TTC549 (cell line): ENCODE measurements at regions not wholly inside any gene's neighbourhood (a gene's known extent, or its start where the extent isn't known, plus 50 kb on each side); places are given as distances from the start of the nearest gene placed in this dataset.

Experiments used
- FAIRE-seq: peaks from 2 replicates; lab custom pipeline; 2012; peaks lifted over from hg19 to GRCh38; lab: Jason Lieb, UNC

DNA sequence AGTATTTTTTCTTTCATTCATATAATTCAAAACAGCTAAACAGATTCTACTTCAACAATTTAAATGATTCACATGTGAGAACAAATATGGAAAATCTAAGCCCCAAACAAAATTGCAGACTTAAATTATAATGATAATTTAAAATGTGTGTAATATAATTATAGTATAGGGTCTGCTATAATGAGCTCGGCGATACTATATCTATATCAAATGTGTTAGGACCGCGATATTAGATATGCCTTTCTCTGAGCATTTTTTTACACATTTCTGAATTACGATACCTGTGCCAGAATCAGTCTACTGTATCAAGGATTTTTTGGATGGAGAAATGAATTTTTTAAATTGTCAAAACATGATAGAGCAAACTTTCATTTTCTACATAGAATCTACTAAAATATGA lies 808.8 kb upstream of the POU3F3 start:
- no peak for FAIRE-seq

DNA sequence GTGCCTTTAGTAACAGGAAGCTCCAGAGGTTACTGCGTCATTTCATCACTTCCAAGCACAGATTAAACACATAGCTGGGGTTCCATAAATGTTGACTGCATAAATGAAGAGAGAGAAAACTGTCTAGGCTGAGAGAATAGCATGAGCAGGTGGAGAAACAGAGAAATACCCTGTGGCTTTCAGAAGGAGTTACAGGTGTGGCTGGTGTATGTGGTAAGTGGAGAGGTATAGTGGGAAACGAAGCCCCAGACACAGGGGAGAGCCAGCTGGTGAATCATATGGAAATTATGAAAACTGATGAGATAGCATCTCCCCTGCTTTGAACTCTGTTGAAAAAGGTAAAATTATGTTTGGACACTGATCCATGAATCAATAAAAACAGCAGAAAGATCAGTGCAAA lies 807.4 kb upstream of the POU3F3 start:
- no peak for FAIRE-seq

DNA sequence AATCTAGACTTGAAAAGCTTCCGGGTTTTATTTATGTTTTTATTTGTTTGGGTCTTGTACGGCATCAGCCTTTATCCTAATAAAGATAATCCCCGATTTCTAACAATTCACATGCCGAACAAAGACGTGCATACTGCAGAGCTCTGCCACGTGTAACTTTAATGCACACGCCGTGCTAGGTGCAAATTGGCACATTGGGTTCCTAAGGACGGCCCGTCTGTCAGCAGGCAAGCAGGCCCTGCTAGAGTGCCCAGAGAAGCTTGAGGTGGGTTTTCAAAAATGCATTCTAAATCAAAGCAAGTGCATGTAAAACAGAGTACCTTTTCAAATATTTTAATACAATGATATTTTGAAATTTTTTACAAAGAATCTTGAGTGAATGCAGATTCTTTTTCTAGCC lies 806.4 kb upstream of the POU3F3 start:
- no peak for FAIRE-seq

DNA sequence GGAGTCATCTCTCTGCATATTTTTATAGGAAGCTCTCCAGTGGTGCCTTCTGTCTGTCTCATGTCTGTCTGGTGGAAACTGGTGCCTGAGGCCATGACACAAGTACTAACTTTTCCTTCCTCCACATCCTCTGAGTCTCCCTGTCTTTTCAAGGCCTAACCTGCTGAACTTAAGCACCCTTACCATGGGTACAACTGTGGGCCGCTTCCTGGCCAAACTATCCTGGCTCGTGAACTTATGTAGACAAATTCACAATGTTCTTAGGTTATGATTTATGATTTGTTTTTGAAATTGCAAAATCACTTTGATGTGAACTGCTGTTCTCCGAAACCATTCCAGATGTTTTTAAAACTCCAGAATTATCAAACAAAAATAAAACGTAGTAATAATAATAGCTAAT lies 804.5 kb upstream of the POU3F3 start:
- no peak for FAIRE-seq

DNA sequence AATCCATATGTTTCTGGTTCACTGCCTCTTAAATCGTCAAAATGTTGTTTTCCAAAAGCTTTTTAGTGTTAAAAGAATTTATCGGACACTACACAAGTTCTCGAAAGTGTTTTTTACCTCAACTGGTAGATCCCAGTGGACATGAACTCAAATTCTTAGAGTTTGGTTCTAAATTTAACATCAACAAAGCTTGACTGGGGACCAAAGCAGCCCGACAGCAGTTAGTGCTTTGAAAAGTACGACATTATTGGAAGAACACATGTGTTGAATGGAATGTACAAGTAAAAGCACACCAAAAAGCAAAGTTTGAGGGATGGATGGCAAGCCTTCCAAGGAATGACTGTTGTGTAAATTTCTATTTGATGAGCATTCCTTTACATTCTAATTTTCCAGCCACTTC lies 803.9 kb upstream of the POU3F3 start:
- FAIRE-seq, result no peak

DNA sequence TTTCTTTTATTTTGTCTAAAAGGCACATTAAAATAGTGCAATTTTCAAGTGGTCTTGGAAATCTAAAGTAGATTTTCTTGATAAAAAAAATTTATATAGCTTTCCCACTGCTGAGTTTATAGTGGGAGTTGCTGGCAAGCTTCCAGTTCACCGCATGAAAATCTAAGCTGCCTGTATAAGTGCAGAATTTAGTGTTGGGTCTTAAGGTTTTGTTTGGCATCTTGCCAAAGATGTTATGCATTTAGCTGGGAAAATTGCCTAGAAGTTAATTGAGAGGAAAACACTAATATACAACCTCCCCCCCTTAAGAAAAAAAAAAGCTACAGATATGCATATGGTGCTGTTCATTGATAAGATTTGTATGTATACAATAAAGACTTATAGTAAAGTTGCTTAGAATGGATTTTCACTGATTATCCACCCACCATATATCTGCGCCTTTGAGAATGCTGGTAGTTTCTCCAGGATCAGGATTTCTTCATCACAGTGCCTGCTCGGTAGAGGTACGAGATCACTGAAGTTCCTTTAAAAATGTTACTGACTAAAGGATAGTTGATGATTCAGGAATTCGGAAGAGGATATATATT lies 803.2 kb upstream of the POU3F3 start:
- no peak for FAIRE-seq

DNA sequence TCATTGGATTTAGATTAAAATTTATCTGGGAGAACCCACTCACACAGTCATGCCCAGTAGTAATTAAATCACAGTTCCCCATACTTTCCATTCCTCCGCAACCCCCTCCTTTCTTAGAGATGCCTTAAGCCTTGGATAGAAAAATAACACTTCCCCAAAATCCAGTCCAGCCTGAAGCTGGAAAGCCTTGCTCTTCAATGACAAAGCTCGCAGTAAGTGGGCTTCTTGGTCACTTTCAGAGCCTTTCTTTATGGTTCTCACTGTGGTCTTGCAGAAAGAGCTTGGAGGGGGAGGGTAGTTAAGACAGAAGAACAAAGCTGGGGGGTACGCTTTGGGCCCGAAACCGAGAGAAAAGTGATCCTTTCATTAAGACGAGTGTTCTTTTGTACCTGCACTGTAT lies 802.1 kb upstream of the POU3F3 start:
- FAIRE-seq, result no peak

DNA sequence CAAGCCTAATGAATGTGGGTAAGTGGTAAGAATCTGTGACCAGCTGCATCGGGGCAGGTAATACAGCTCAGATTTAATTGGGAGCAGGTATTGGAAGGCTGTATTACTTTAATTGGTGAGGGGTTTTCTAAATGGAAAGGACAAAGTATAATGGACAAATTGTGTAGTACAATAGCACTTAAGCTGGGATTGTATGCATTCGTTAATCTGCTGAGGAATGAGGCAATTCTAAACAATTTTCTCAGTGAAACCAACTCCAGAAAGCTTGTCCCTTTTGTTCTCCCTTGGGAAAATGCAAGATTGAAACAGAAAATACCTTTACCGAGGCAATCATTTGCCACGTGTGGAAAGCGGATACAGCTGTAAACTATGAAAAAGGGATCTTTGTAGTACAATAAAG lies 801.6 kb upstream of the POU3F3 start:
- FAIRE-seq, result no peak

DNA sequence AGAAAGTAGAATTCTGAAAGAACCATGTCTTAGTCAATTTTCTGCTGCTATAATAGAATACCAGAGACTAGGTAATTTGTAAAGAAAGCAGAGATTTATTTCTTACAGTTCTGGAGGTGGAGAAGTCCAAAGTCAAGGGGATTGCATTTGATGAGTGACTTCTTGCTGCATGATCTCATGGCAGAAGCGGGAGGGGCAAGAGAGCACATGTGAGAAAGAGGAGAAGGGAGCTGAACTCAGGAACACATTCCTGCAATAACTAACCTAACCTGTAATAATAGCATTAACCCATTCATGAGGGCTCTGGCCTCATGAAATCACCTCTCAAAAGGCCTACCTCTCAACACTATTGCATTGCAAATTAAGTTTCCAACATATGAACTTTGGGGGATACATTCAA lies 797.5 kb upstream of the POU3F3 start:
- no peak for FAIRE-seq

DNA sequence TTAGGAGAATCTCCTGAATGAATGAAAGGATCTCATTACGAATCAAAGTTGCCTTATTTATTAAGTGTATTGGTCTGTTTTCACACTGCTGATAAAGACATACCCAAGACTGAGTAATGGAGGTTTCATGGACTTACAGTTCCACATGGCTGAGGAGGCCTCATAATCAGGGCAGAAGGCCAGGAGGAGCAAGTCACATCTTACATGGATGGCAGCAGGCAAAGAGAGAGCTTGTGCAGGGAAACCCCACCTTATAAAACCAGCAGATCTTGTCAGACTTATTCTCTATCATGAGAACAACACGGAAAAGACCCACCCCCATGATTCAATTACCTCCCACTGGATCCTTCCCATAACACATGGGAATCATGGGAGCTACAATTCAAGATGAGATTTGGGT lies 785.2 kb upstream of the POU3F3 start:
- no peak for FAIRE-seq

DNA sequence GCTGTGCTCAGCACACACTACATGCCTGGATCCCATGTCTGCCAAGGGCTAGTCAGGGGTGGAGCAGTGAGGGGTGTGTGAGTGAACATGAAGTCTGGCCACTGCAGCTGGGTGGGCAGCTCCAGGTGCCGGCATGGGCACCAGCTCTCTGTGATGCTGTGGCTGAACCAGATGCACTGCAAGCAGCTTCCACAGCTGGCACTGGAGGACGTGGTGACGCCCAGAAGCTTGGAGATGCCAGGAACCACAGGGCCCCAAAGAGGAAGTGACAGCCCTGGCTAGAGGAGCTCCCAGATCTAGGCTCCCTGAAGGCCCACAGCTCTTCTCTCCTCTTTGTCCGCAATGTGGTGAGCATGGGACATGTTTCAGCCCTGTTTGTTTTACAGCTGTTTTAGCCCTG lies 776.3 kb upstream of the POU3F3 start:
- FAIRE-seq, result no peak

DNA sequence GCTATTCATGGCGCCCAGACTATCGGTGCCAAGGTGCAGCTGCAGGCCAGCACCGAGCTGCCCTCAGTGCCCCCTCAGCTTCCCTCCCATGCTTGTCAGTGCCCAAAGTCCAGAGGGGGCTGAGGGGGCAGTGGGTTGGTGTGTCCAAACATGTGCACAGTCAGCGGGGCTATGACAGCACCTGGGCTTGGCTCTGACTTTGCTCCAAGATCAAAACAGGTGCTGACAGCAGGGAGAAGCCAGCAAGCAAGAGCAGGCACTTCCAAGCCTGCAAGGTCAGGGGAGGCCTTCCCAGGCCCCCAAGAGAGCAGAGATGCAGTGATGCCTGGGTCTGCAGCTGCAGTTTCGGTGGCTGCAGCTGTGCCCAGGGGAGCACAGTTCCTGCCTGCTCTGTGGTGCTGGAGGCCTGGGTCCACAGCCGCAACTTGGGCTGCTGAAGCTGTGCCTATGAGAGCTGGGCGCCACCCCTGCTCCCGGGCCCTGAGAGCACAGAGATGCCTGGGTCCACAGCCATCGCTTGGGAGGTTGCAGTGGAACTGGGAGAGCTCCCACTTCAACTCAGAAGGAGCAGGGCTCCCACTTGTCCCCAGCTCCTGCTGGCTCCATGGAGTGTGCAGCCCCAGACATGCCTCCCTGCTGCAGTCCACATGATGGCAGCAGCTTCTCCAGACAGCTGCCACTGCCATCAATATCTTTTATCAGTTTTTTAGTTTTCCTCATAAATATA lies 775.3 kb upstream of the POU3F3 start:
- no peak for FAIRE-seq

DNA sequence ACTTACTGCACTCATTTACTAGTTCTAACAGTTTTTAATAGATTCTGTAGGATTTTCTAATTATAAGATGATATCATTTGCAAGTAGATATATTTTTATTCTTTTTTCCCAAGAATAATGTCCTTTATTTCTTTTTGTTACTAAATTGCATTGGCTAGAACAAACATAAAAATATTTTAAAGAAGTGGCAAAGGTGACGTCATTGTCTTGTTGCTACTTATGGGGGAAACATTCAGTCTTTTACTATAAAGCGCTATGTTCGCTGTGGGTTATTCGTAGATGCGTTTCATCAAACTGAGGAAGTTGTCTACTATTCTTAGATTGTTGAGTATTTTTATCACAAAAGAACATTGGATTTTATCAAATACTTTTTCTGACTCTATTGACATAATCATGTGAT lies 765.2 kb upstream of the POU3F3 start:
- FAIRE-seq, result no peak

DNA sequence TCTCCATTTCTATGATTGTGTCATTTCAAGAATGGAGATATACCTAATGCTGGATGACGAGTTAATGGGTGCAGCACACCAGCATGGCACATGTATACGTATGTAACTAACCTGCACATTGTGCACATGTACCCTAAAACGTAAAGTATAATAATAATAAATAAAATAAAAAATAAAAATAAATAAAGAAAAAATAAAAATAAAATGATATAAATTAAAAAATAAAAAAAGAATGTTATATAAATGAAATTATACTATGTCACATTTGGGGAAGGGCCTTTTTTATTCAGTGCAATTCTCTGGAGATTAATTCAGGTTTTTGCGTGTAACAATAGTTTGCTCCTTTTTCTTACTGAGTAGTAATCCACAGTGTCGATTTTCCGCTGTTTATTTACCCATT lies 763.5 kb upstream of the POU3F3 start:
- no peak for FAIRE-seq

DNA sequence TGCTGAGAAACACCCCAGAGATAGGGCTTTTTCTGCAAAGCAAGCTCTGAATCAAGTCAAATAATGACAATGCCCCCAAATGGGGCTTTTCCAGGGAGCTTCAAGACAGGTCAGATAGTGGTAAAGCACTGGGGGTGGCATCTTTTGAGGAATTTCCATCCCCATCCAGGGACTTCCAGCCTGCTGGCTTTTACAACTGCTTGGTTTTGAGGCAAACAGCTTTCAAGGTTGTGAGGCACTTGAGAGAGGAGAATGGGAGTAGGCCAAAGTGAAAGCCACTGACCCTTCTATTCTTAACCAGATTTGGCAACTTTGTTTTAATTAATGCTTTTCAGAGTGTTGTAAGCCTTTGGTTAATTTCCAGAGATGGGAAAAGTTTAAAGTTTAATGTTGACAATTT lies 762.0 kb upstream of the POU3F3 start:
- FAIRE-seq, result no peak

DNA sequence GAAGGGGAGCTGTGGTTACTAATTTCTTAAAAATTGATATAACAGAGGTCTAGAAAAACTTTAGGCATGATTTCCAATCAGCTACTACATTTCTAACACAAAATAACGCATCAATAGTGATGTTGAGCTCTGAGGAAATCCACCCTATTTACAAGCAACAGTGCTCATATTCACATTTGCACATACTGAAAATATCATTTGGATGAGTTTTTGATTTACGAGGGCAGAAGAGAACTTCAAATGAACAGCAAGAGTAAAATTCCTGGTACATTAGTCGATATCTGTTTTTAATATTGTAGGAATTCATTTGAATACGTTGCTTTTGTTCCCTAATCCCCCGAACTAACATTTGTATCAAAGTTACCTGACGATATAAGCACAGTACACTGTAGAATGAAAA lies 761.0 kb upstream of the POU3F3 start:
- FAIRE-seq, result no peak

DNA sequence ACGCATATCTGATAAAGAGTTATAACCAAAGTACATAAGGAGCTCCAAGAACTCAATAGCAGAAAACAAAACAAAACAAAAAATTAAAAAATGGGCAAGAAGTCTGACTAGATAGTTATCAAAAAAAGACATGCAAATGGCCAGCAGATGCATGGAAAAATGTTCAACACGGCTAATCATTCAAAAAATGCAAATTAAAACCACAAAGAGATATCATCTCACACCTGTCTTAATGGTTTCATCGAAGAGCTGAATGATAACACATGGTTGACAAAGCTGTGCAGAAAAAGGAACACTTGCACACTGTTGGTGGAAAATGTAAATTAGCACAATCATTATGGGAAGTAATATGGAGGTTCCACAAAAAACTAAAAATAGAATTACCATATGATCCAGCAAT lies 751.3 kb upstream of the POU3F3 start:
- FAIRE-seq, result no peak

DNA sequence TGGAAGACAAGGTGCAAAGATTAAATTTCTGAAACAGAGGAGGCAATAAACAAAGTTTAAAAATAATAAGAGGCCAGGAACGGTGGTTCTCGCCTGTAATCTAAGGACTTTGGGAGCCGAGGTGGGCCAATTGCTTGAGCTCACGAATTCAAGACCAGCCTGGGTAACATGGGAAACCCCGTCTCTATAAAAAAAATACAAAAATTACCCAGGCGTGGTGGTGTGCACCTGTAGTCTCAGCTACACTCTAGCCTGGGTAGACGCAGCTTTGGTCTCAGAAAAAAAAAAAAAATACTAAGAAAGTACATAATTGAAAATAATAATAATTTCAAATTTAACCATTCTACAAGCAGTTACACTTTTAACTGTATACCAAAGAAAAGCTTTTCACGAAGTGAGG lies 744.6 kb upstream of the POU3F3 start:
- no peak for FAIRE-seq

DNA sequence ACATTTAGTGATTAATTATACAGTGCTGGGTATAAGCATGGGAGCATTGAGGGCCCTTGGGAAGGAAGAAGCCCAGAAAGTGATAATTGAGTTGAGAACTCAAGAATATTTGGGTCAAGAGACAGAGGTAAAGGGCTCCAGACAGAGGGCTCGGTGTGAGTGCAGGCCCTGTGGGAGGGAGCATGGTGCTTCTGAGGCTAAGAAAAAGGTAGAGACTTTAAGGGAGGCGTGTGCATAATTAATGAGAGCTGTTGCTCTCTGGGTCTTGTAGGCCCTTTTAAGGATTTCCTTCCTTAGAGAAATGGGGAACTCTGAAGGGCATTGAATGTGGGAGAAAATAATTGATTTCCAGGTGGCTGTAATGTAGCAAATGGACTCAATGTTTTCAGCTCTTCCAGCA lies 735.0 kb upstream of the POU3F3 start:
- FAIRE-seq, result no peak

DNA sequence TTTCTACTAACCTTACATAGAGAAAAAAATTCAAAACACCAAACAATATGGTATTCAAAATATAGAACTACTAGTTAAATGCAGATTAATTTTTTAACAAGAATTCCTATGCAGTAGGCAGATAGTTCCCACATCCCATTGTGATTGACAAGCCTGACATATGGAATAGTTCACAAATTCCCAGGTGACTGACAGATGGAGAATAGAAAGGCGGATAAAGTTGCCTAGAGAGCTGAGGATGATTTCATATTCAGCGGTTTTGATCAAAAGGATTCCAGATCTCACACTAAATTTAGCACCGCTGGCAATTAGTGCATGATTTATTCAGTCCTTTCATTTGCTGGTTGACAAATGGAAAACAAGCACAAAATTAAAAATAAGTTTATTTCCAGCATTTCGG lies 733.7 kb upstream of the POU3F3 start:
- no peak for FAIRE-seq

DNA sequence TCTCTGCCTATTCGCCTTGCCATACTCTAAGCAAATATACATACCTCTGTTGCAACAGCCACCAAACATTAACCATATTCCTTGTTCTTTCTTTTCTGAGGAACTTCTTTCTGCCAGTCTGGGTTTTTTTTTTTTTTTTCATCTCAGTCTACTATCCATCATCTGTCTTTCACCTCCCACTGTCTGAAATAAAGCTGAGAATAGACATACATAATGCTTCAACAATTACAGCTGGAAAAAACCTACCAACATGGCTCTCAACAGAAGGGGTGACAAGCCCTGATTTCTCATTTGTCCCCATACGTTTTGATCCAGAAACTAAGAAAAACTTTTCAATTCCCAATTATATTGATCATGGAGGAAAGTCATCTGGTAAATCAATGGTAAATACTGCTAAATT lies 728.8 kb upstream of the POU3F3 start:
- FAIRE-seq, result no peak

DNA sequence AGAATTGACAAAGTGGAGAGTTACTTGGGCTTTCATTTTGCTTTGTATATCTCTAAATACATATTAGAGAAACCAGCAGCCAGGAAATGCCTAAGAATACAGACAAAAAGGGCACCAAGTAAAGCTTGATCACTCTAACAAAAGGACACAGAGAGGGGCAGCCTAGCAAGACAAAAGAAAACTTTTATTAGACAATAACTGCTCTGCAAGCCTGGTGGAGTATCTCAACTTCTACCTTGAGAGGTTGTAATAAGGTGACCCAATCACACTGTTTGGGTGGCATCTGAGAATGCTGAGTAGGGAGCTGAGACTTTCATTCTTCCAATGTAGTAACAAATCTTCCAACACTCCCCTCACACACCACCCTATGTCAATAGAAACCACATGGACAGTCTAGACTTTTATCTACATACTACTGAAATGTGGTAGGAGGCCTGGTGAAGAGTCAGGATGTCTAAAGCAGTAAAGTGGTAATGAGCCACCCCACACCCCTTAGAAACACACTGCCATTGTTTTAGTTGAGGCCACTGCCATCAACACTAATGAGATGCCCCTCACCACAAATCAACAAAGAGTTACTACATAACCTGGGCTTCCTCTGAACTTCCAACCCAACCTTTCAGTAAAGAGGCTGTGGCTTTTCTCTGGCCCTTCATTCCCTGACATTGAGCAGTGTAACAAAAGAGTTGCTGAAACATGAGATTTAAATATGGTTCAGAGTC lies 726.7 kb upstream of the POU3F3 start:
- no peak for FAIRE-seq

DNA sequence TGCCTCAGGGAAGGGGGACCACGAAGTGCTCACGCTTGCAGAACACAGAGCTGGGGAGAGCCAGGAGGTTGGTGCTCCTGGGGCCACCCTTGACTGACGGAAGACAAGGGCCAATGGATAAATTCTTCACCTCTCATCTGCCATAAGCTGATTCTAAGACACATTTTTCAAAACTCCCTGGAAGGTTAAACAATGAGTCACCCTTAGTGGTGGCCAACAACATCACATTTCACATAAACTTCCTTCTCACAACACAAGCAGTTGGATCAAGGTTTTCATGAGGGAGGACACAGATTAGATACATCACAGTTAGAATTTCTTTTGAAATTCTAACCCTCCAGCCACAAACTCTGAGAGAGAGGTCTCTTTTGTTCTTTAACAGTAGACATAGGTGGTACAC lies 713.6 kb upstream of the POU3F3 start:
- FAIRE-seq, result no peak

DNA sequence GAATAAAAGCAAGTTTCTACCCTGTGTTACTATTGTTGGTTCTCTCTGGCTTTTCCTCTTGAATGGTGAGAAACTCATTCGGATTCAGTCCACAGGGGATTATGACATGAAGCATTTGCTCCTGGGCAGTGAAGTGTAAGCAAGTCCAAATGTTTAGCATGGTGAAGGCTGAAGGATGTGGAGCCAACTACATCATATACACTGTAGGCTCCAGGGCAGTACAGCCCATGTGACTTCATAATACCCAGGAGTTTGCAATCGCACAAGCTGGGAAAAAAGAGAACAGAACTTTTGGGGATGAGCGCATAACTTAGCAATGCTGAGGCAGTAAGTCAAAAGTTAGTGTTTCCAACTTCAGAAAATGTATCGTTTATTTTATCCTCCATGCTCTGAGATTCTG lies 695.7 kb upstream of the POU3F3 start:
- FAIRE-seq, result no peak
